ENCODE measurements at regions not wholly inside any gene's neighbourhood (a gene's known extent, or its start where the extent isn't known, plus 50 kb on each side); places are given as distances from the start of the nearest gene placed in this dataset.
"Not testable (repeated sequence)": the region's sequence is repeated elsewhere in the genome, so short reads cannot be mapped to it uniquely, and the experiment has no call there.

- DNase-seq, result no peak
Observed at GRCh38 chr6:27532820-27533538, 60.1 kb upstream of the ZNF184 start.

GRCh38 chr6:27531772-27532459 lies 59.0 kb upstream of the ZNF184 start:
- DNase-seq, result no peak

GRCh38 chr6:27529796-27530195 lies 56.9 kb upstream of the ZNF184 start:
- DNase-seq, result not testable (repeated sequence)

- no peak for DNase-seq
Observed at GRCh38 chr6:27528714-27529113, 55.8 kb upstream of the ZNF184 start.
